ENCODE measurements at regions not wholly inside any gene's neighbourhood (a gene's known extent, or its start where the extent isn't known, plus 50 kb on each side); places are given as distances from the start of the nearest gene placed in this dataset.

GRCh38 chr2:237192881-237193280 is 107.2 kb downstream of the COPS8 start:
- Mint-ChIP-seq H3K27ac (ENCODE audit: unreplicated experiment) (no peak overlapping the region), H3K4me3 (no peak overlapping the region), H3K36me3 (ENCODE audit: low read depth) (no peaks in the 10 kb centered on the region), H3K9me3 (no peaks in the 10 kb centered on the region), H3K27me3 (ENCODE audit: low read depth) (no peaks in the 10 kb centered on the region), H3K4me1 (peaks cover 11% of the 10 kb centered on the region)
- DNase-seq (ENCODE audit: low read depth, low spot score), result no peak
- TF ChIP-seq CTCF (conservative IDR thresholded peaks at IDR 0.05), result no peak

- no peaks in the 10 kb centered on the region for H3K9me3 Mint-ChIP-seq
- H3K27me3 Mint-ChIP-seq (ENCODE audit: low read depth), result no peaks in the 10 kb centered on the region
- no peak for TF ChIP-seq CTCF (conservative IDR thresholded peaks at IDR 0.05)
- no peaks in the 10 kb centered on the region for H3K36me3 Mint-ChIP-seq (ENCODE audit: low read depth)
- H3K27ac Mint-ChIP-seq (ENCODE audit: unreplicated experiment), result no peak overlapping the region
- no peak for DNase-seq (ENCODE audit: low read depth, low spot score)
- H3K4me3 Mint-ChIP-seq, result no peak overlapping the region
- peaks cover 11% of the 10 kb centered on the region for H3K4me1 Mint-ChIP-seq
Measured at GRCh38 chr2:237193436-237193835, 107.7 kb downstream of the COPS8 start.

- H3K4me1 Mint-ChIP-seq, result peaks cover 11% of the 10 kb centered on the region
- no peak for DNase-seq (ENCODE audit: low read depth, low spot score)
- no peaks in the 10 kb centered on the region for H3K36me3 Mint-ChIP-seq (ENCODE audit: low read depth)
- no peaks in the 10 kb centered on the region for H3K9me3 Mint-ChIP-seq
- no peaks in the 10 kb centered on the region for H3K27me3 Mint-ChIP-seq (ENCODE audit: low read depth)
- H3K27ac Mint-ChIP-seq (ENCODE audit: unreplicated experiment), result no peak overlapping the region
- no peak for TF ChIP-seq CTCF (conservative IDR thresholded peaks at IDR 0.05)
- H3K4me3 Mint-ChIP-seq, result no peak overlapping the region
Measured at GRCh38 chr2:237194081-237194480, 108.4 kb downstream of the COPS8 start.

- Mint-ChIP-seq H3K9me3 (no peaks in the 10 kb centered on the region), H3K4me1 (peaks cover 11% of the 10 kb centered on the region), H3K4me3 (no peak overlapping the region), H3K27ac (ENCODE audit: unreplicated experiment) (no peak overlapping the region), H3K27me3 (ENCODE audit: low read depth) (no peaks in the 10 kb centered on the region), H3K36me3 (ENCODE audit: low read depth) (no peaks in the 10 kb centered on the region)
- TF ChIP-seq CTCF (conservative IDR thresholded peaks at IDR 0.05), result no peak
- DNase-seq (ENCODE audit: low read depth, low spot score), result no peak
Measured at GRCh38 chr2:237194906-237195305, 109.2 kb downstream of the COPS8 start.

- Mint-ChIP-seq H3K4me3 (no peak overlapping the region), H3K4me1 (peaks cover 11% of the 10 kb centered on the region), H3K9me3 (no peaks in the 10 kb centered on the region), H3K27ac (ENCODE audit: unreplicated experiment) (no peak overlapping the region), H3K36me3 (ENCODE audit: low read depth) (no peaks in the 10 kb centered on the region), H3K27me3 (ENCODE audit: low read depth) (no peaks in the 10 kb centered on the region)
- no peak for DNase-seq (ENCODE audit: low read depth, low spot score)
- no peak for TF ChIP-seq CTCF (conservative IDR thresholded peaks at IDR 0.05)
Measured at GRCh38 chr2:237195396-237196120, 109.9 kb downstream of the COPS8 start.

Measured in neural crest cell (in vitro differentiated cells).